Type B pancreatic cell (in vitro differentiated cells): ENCODE measurements at regions not wholly inside any gene's neighbourhood (a gene's known extent, or its start where the extent isn't known, plus 50 kb on each side); places are given as distances from the start of the nearest gene placed in this dataset.

Experiments
- DNase-seq: peaks from one replicate; pipeline ENCODE4 v3.0.0; 2021; ENCODE audit warnings: mixed read lengths; ENCODE audit not compliant: unreplicated experiment; ENCODE audit errors: extremely low spot score
- H3K27ac Mint-ChIP-seq: 2 replicates; pipeline ENCODE4 v1.8.0; 2021; ENCODE audit warnings: mild to moderate bottlenecking, mixed read lengths
- H3K27me3 Mint-ChIP-seq: 2 replicates; pipeline ENCODE4 v1.8.0; 2021; ENCODE audit warnings: mixed read lengths
- H3K36me3 Mint-ChIP-seq: 2 replicates; pipeline ENCODE4 v1.8.0; 2021; ENCODE audit warnings: mixed read lengths
- H3K4me1 Mint-ChIP-seq: one replicate; pipeline ENCODE4 v1.8.0; 2021; ENCODE audit warnings: mixed read lengths; ENCODE audit not compliant: unreplicated experiment
- H3K4me3 Mint-ChIP-seq: 2 replicates; pipeline ENCODE4 v1.8.0; 2021; ENCODE audit warnings: mild to moderate bottlenecking, mixed read lengths
- H3K9me3 Mint-ChIP-seq: 2 replicates; pipeline ENCODE4 v1.8.0; 2021; ENCODE audit warnings: mixed read lengths
- TF ChIP-seq, protein P1 (sequence below): fragments of 200-600 bp; sonication (generic); conservative IDR thresholded peaks from 2 replicates; pipeline ENCODE4 v1.5.0; 2021; ENCODE audit warnings: antibody characterized with exemption, mild to moderate bottlenecking

DNA sequence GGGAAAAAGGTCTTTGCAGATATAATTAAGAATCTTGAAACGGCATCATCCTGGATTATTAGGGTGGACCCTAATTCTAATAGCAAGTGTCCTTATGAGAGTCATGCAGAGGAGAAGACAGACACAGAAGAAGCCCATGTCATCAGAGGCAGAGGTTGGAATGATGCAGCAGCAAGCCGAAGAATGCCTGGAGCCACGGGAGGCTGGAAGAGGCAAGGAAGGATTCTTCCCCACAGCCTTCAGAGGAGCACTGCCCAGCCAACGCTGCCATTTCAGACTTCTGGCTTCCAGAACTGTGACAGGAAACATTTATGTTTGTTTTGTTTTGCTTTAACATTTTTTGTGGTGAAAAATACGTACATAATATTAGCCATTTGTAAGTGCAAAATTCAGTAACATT, 72.3 kb downstream of the MCFD2 start:
- TF ChIP-seq, protein P1, sequence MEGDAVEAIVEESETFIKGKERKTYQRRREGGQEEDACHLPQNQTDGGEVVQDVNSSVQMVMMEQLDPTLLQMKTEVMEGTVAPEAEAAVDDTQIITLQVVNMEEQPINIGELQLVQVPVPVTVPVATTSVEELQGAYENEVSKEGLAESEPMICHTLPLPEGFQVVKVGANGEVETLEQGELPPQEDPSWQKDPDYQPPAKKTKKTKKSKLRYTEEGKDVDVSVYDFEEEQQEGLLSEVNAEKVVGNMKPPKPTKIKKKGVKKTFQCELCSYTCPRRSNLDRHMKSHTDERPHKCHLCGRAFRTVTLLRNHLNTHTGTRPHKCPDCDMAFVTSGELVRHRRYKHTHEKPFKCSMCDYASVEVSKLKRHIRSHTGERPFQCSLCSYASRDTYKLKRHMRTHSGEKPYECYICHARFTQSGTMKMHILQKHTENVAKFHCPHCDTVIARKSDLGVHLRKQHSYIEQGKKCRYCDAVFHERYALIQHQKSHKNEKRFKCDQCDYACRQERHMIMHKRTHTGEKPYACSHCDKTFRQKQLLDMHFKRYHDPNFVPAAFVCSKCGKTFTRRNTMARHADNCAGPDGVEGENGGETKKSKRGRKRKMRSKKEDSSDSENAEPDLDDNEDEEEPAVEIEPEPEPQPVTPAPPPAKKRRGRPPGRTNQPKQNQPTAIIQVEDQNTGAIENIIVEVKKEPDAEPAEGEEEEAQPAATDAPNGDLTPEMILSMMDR: no peak
- DNase-seq: no peak
- peaks cover 17% of the 10 kb centered on the region for H3K27me3 Mint-ChIP-seq
- H3K27ac Mint-ChIP-seq: no peak overlapping the region
- H3K36me3 Mint-ChIP-seq: no peaks in the 10 kb centered on the region
- no peak overlapping the region for H3K4me3 Mint-ChIP-seq
- no peaks in the 10 kb centered on the region for H3K9me3 Mint-ChIP-seq
- peaks cover 22% of the 10 kb centered on the region for H3K4me1 Mint-ChIP-seq

DNA sequence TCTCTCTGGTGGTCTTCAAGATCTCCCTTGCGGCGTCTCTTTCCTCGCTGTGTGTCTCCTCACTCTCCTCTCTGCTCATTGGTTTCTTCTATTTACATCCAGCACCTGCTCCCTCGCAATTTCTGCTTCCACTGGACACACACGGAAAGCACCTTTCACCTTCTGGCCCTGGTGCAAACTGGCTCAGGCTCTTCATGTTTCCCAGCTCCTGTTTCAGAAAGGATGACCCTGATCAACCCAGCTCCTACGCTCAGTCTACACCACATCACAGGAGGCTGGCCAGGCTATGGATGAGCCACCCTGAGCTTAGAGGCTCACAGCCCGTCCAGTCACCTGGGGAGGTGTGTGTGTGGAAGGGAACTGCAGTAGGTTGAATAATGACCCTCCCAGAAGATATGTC, 72.7 kb downstream of the MCFD2 start:
- Mint-ChIP-seq H3K4me3 (no peak overlapping the region), H3K27me3 (peaks cover 17% of the 10 kb centered on the region), H3K36me3 (no peaks in the 10 kb centered on the region), H3K27ac (no peak overlapping the region), H3K4me1 (peaks cover 18% of the 10 kb centered on the region), H3K9me3 (no peaks in the 10 kb centered on the region)
- TF ChIP-seq, protein P1: no peak
- no peak for DNase-seq

DNA sequence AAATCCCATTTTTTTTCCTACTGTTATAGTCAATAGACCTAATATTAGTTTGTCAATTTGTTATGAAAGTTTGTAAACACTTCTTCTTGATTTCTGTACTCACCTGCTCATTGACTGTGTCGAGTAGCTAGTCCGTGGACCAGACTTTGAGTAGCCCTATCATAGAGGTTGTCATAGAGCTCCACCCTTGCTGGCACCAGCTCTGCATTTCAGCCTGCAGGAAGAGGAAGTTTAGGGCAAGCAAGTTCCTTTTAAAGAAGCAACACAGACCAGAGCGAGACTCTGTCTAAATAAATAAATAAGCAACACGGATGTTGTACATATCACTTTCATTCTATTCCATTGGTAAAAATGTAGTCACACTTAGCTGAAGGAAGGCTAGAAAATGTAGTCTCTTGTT, 74.0 kb downstream of the MCFD2 start:
- no peak for DNase-seq
- peaks cover 10% of the 10 kb centered on the region for H3K4me1 Mint-ChIP-seq
- no peak overlapping the region for H3K4me3 Mint-ChIP-seq
- no peaks in the 10 kb centered on the region for H3K36me3 Mint-ChIP-seq
- no peak overlapping the region for H3K27ac Mint-ChIP-seq
- no peaks in the 10 kb centered on the region for H3K9me3 Mint-ChIP-seq
- peaks cover 17% of the 10 kb centered on the region for H3K27me3 Mint-ChIP-seq
- TF ChIP-seq, protein P1: no peak

DNA sequence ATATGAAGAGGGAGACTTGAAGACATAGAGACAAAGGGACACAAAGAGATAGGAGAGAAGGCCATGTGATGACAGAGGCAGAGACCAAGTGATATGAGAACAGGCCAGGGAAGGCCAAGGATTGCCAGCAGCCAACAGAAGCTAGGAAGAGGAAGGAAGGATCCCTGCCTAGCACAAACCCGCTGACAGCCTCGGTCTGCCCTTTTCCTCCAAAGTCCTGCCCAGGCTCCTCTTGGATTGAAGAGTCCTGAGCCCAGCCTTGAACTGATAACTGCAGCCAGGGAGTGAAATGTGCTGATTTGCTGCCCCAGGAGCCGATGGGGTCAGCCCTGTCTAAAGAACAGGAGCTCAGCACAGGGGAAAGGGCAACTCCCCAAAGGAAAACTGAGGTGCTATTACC, 76.6 kb downstream of the MCFD2 start:
- Mint-ChIP-seq H3K4me1 (no peaks in the 10 kb centered on the region), H3K36me3 (no peaks in the 10 kb centered on the region), H3K27ac (no peak overlapping the region), H3K9me3 (no peaks in the 10 kb centered on the region), H3K4me3 (no peak overlapping the region), H3K27me3 (peaks cover 6% of the 10 kb centered on the region)
- TF ChIP-seq, protein P1: no peak
- no peak for DNase-seq

DNA sequence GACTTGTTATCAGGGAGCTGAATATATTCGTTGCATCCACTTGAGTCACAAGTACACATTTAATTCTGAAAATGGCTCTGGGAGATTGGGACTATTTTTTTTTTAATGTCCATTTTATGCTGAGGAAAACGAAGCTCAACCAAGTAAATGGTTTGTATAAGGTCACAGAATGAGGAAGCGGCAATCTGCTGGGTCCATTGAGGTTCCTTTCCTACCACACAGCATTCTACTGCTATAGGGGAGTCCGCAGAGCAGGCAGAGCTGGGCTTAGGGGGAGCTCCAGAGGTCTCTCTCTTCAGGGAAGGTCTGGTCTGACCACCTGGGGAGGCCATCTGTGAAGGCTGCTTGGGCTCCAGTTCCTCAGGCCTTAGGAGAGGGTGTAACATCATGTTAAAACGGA, 77.9 kb downstream of the MCFD2 start:
- TF ChIP-seq, protein P1: no peak
- Mint-ChIP-seq H3K27ac (no peak overlapping the region), H3K27me3 (peaks cover 3% of the 10 kb centered on the region), H3K4me3 (no peak overlapping the region), H3K4me1 (no peaks in the 10 kb centered on the region), H3K36me3 (no peaks in the 10 kb centered on the region), H3K9me3 (no peaks in the 10 kb centered on the region)
- no peak for DNase-seq

DNA sequence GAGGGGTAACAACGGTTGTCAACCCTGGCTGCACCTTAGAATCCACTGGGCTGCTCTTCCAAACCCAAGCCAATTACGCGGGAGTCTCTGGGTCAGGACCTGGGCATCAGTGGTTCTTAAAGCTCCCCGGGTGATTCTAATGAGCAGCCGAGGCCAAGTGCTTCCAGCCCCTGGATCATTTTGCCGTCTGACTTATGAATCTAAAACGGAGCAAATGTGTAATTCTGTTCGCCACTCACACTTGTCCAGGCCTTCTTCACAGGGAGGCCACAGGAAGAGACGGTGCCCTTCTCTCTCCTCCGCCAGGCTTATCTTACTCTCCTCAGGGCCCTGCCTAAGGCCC, 78.5 kb downstream of the MCFD2 start:
- Mint-ChIP-seq H3K4me3 (no peak overlapping the region), H3K9me3 (no peaks in the 10 kb centered on the region), H3K27ac (no peak overlapping the region), H3K27me3 (peaks cover 3% of the 10 kb centered on the region), H3K4me1 (no peaks in the 10 kb centered on the region), H3K36me3 (no peaks in the 10 kb centered on the region)
- no peak for DNase-seq
- TF ChIP-seq, protein P1: no peak
